H9 (cell line): ENCODE measurements at regions not wholly inside any gene's neighbourhood (a gene's known extent, or its start where the extent isn't known, plus 50 kb on each side); places are given as distances from the start of the nearest gene placed in this dataset.

Experiments
- DNase-seq: peaks from one replicate; pipeline ENCODE4 v3.0.0-alpha.2; 2017
- H2AFZ ChIP-seq: one replicate; pipeline ENCODE4 v1.6.1; 2013; ENCODE audit warnings: mild to moderate bottlenecking, low read length, control low read depth, moderate library complexity
- H2AK5ac ChIP-seq: 2 replicates; pipeline ENCODE4 v1.6.1; 2013; ENCODE audit warnings: low read length, control low read depth, mixed read lengths; ENCODE audit not compliant: insufficient read length
- H2BK120ac ChIP-seq: one replicate; pipeline ENCODE4 v1.6.1; 2013; ENCODE audit warnings: low read depth, mild to moderate bottlenecking, low read length, control low read depth, inconsistent platforms; ENCODE audit not compliant: poor library complexity, severe bottlenecking
- H2BK12ac ChIP-seq: 2 replicates; pipeline ENCODE4 v1.6.1; 2013; ENCODE audit warnings: low read length, control low read depth, mixed read lengths, low read depth; ENCODE audit not compliant: insufficient read length
- H2BK15ac ChIP-seq: 2 replicates; pipeline ENCODE4 v1.6.1; 2013; ENCODE audit warnings: low read depth, low read length, control low read depth
- H2BK20ac ChIP-seq: one replicate; pipeline ENCODE4 v1.6.1; 2013; ENCODE audit warnings: low read depth, mild to moderate bottlenecking, low read length, control low read depth, inconsistent platforms; ENCODE audit not compliant: poor library complexity, severe bottlenecking
- H2BK5ac ChIP-seq: 2 replicates; pipeline ENCODE4 v1.6.1; 2013; ENCODE audit warnings: low read length, control low read depth, mixed read lengths; ENCODE audit not compliant: insufficient read length
- H3K14ac ChIP-seq: 2 replicates; pipeline ENCODE4 v1.6.1; 2013; ENCODE audit warnings: low read length, control low read depth; ENCODE audit not compliant: insufficient read depth
- H3K18ac ChIP-seq: 2 replicates; pipeline ENCODE4 v1.6.1; 2013; ENCODE audit warnings: low read depth, mild to moderate bottlenecking, mixed read lengths, low read length, control low read depth; ENCODE audit not compliant: insufficient read length
- H3K23ac ChIP-seq: 2 replicates; pipeline ENCODE4 v1.6.1; 2013; ENCODE audit warnings: low read length, control low read depth, mixed read lengths, low read depth; ENCODE audit not compliant: insufficient read length
- H3K23me2 ChIP-seq: 2 replicates; pipeline ENCODE4 v1.6.1; 2013; ENCODE audit warnings: low read depth, mild to moderate bottlenecking, mixed read lengths, low read length, control low read depth; ENCODE audit not compliant: insufficient read length, poor library complexity, severe bottlenecking
- H3K27ac ChIP-seq: 2 replicates; pipeline ENCODE4 v1.5.1; 2013; ENCODE audit warnings: low read length, control low read depth, mixed read lengths, low read depth; ENCODE audit not compliant: insufficient read length
- H3K27me3 ChIP-seq: 2 replicates; pipeline ENCODE4 v1.6.1; 2013; ENCODE audit warnings: low read length, control low read depth, inconsistent platforms; ENCODE audit not compliant: insufficient read depth
- H3K4ac ChIP-seq: 2 replicates; pipeline ENCODE4 v1.6.1; 2013; ENCODE audit warnings: low read depth, mild to moderate bottlenecking, control low read depth, inconsistent platforms, low read length, moderate library complexity
- H3K4me1 ChIP-seq: 2 replicates; pipeline ENCODE4 v1.6.1; 2013; ENCODE audit warnings: low read length, control low read depth, inconsistent platforms; ENCODE audit not compliant: insufficient read depth
- H3K4me2 ChIP-seq: 2 replicates; pipeline ENCODE4 v1.6.1; 2013; ENCODE audit warnings: low read length, control low read depth, mixed read lengths; ENCODE audit not compliant: insufficient read length, insufficient read depth
- H3K56ac ChIP-seq: 2 replicates; pipeline ENCODE4 v1.6.1; 2013; ENCODE audit warnings: low read depth, mild to moderate bottlenecking, mixed read lengths, low read length, control low read depth; ENCODE audit not compliant: insufficient read length
- H3K79me1 ChIP-seq: 2 replicates; pipeline ENCODE4 v1.6.1; 2013; ENCODE audit warnings: low read depth, mild to moderate bottlenecking, moderate library complexity, low read length, control low read depth, inconsistent platforms; ENCODE audit not compliant: insufficient read depth, poor library complexity, severe bottlenecking
- H3K79me2 ChIP-seq: 2 replicates; pipeline ENCODE4 v1.6.1; 2013; ENCODE audit warnings: low read length, control low read depth, inconsistent platforms; ENCODE audit not compliant: insufficient read depth
- H3K9ac ChIP-seq: 2 replicates; pipeline ENCODE4 v1.6.1; 2013; ENCODE audit warnings: low read length, control low read depth, mixed read lengths; ENCODE audit not compliant: insufficient read length; ENCODE audit errors: extremely low read depth
- H3K9me3 ChIP-seq: one replicate; pipeline ENCODE4 v1.6.1; 2013; ENCODE audit warnings: low read depth, low read length, inconsistent platforms; ENCODE audit not compliant: control insufficient read depth
- H3T11ph ChIP-seq: one replicate; pipeline ENCODE4 v1.6.1; 2013; ENCODE audit warnings: mild to moderate bottlenecking, low read length, control low read depth, inconsistent platforms
- H4K20me1 ChIP-seq: one replicate; pipeline ENCODE4 v1.6.1; 2013; ENCODE audit not compliant: control insufficient read depth, insufficient read length, insufficient read depth
- H4K5ac ChIP-seq: 2 replicates; pipeline ENCODE4 v1.6.1; 2013; ENCODE audit warnings: low read depth, mild to moderate bottlenecking, mixed read lengths, low read length, control low read depth; ENCODE audit not compliant: insufficient read length
- H4K8ac ChIP-seq: replicated peaks from 2 replicates; pipeline ENCODE4 v1.6.1; 2013; ENCODE audit warnings: low read length, control low read depth, mixed read lengths, low read depth; ENCODE audit not compliant: insufficient read length
- H4K91ac ChIP-seq: 2 replicates; pipeline ENCODE4 v1.6.1; 2013; ENCODE audit warnings: low read depth, mild to moderate bottlenecking, moderate library complexity, mixed read lengths, low read length, control low read depth; ENCODE audit not compliant: insufficient read length
- H3K27ac Mint-ChIP-seq, 3 experiments: 2 replicates in 2 of 3; 3 replicates in 1 of 3; pipeline ENCODE4 v1.8.0; 2020 to 2021; ENCODE audit warnings: mixed read lengths in 3 of 3, mild to moderate bottlenecking in 1 of 3, moderate library complexity in 1 of 3
- H3K27me3 Mint-ChIP-seq: 2 replicates; pipeline ENCODE4 v1.8.0; 2021; ENCODE audit warnings: low read depth, mild to moderate bottlenecking, moderate library complexity, mixed read lengths
- H3K36me3 Mint-ChIP-seq, 3 experiments: 2 replicates in 2 of 3; 3 replicates in 1 of 3; pipeline ENCODE4 v1.8.0; 2020 to 2021; ENCODE audit warnings: low read depth in 3 of 3, mixed read lengths in 3 of 3; ENCODE audit not compliant: insufficient read depth in 1 of 3
- H3K4me1 Mint-ChIP-seq, 2 experiments: 2 replicates each; pipeline ENCODE4 v1.8.0; 2020; ENCODE audit warnings: mixed read lengths in 2 of 2
- H3K4me3 Mint-ChIP-seq, 2 experiments: 2 replicates in 1 of 2; 3 replicates in 1 of 2; pipeline ENCODE4 v1.8.0; 2020 to 2021; ENCODE audit warnings: mild to moderate bottlenecking in 2 of 2, mixed read lengths in 2 of 2, moderate library complexity in 1 of 2
- H3K9me3 Mint-ChIP-seq, 2 experiments: 2 replicates in 1 of 2; 3 replicates in 1 of 2; pipeline ENCODE4 v1.8.0; 2020; ENCODE audit warnings: mild to moderate bottlenecking in 2 of 2, mixed read lengths in 2 of 2, moderate library complexity in 1 of 2
- CTCF ChIP-seq: fragments of 200-600 bp; sonication (generic); conservative IDR thresholded peaks from 3 replicates; pipeline ENCODE4 v1.8.0; 2021; ENCODE audit warnings: antibody characterized with exemption, mild to moderate bottlenecking
- WGBS: extraction: QIAGEN DNeasy Blood & Tissue Kit; methylation state at CpG from one replicate; pipeline ENCODE4 v1.1.7; 2013; ENCODE audit warnings: missing lambda C conversion rate, low lambda C conversion rate, mixed read lengths; ENCODE audit not compliant: insufficient read length; ENCODE audit errors: extremely low coverage; 5-methylcytosine and 5-hydroxymethylcytosine counted together

DNA sequence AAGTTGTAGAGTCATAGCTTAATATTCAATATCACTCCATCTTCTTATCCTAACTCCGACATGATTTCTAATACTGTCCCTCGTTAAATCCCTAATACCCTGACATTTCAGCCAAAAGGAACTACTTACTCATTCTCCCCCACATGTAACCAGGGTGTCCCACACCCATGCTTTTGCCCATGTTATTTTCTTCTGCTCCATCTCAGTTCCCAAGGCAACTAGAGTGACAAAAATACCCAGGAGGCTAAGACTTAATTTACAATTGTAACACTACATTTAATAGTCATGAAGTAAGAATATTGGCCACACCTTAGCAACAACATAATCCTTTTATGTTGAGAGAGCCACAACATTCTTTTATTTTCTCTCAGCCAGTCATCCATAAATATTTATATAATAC is 248.5 kb upstream of the TGFBR2 start:
- H3K4me2 ChIP-seq = no peak overlapping the region
- H3K9me3 ChIP-seq = no peaks in the 10 kb centered on the region
- no peak overlapping the region for H3K27ac ChIP-seq
- no peak overlapping the region for H3K23ac ChIP-seq
- H3K36me3 Mint-ChIP-seq = no peaks in the 10 kb centered on the region
- H3K4me1 Mint-ChIP-seq = peaks cover 0 to 11% of the 10 kb centered on the region in 2 experiments; a peak in 2 of 4 replicates
- no peak overlapping the region for H3K14ac ChIP-seq
- no peak overlapping the region for H3K18ac ChIP-seq
- no peak overlapping the region for H2AK5ac ChIP-seq
- H3K56ac ChIP-seq = no peak overlapping the region
- no peak overlapping the region; a peak in 1 of 7 replicates for H3K27ac Mint-ChIP-seq
- 100% methylated on average over 2 of the region's 2 CpGs for WGBS
- H3K4ac ChIP-seq = no peak overlapping the region
- H3K27me3 Mint-ChIP-seq = no peaks in the 10 kb centered on the region
- H3K23me2 ChIP-seq = no peaks in the 10 kb centered on the region
- no peaks in the 10 kb centered on the region for H3K4me1 ChIP-seq
- H2BK12ac ChIP-seq = no peak overlapping the region
- H3K27me3 ChIP-seq = no peaks in the 10 kb centered on the region
- no peak overlapping the region for H4K5ac ChIP-seq
- no peaks in the 10 kb centered on the region for H3K79me2 ChIP-seq
- H3K9ac ChIP-seq = no peak overlapping the region
- H2BK120ac ChIP-seq = no peak overlapping the region
- no peaks in the 10 kb centered on the region for H3K79me1 ChIP-seq
- no peak overlapping the region for H2BK15ac ChIP-seq
- H3K9me3 Mint-ChIP-seq = no peaks in the 10 kb centered on the region; a peak in 1 of 5 replicates
- no peak overlapping the region for H3T11ph ChIP-seq
- TF ChIP-seq CTCF = no peak
- H4K20me1 ChIP-seq = no peaks in the 10 kb centered on the region
- no peak overlapping the region for H2AFZ ChIP-seq
- no peak overlapping the region for H2BK5ac ChIP-seq
- no peak overlapping the region for H4K8ac ChIP-seq
- no peak overlapping the region for H2BK20ac ChIP-seq
- no peak overlapping the region for H3K4me3 Mint-ChIP-seq
- no peak overlapping the region for H4K91ac ChIP-seq
- no peak for DNase-seq
